Aorta (tissue), 5 donors: ENCODE measurements at regions not wholly inside any gene's neighbourhood (a gene's known extent, or its start where the extent isn't known, plus 50 kb on each side); places are given as distances from the start of the nearest gene placed in this dataset.
"Not testable (repeated sequence)": the region's sequence is repeated elsewhere in the genome, so short reads cannot be mapped to it uniquely, and the experiment has no call there.

Experiments used
- ATAC-seq: fragments of 200-7000 bp; cut with Tn5 transposase; one replicate; pipeline ENCODE4 v1.9.1; 2022; ENCODE audit warnings: moderate library complexity; ENCODE audit not compliant: low FRiP score
- DNase-seq, 2 donors: peaks; one replicate each; pipeline ENCODE4 v3.0.0-alpha.2; 2020
- H3K27ac ChIP-seq, 2 donors: one replicate each; pipeline ENCODE4 v1.5.1; 2013; ENCODE audit warnings: low read length in 2 of 2, mild to moderate bottlenecking in 2 of 2, moderate library complexity in 2 of 2, control low read depth in 1 of 2, inconsistent platforms in 1 of 2, low read depth in 1 of 2
- H3K27me3 ChIP-seq, 2 donors: one replicate each; pipeline ENCODE4 v1.6.1; 2013; ENCODE audit warnings: control low read depth in 1 of 2, low read length in 1 of 2, mild to moderate bottlenecking in 1 of 2, moderate library complexity in 1 of 2; ENCODE audit not compliant: insufficient read depth in 2 of 2, control insufficient read depth in 1 of 2
- H3K36me3 ChIP-seq, 2 donors: one replicate each; pipeline ENCODE4 v1.6.1; 2013; ENCODE audit warnings: control low read depth in 1 of 2, low read length in 1 of 2, mild to moderate bottlenecking in 1 of 2; ENCODE audit not compliant: insufficient read depth in 2 of 2, control insufficient read depth in 1 of 2
- H3K4me1 ChIP-seq, 2 donors: one replicate each; pipeline ENCODE4 v1.6.1; 2013; ENCODE audit warnings: low read length in 2 of 2, control low read depth in 1 of 2, mild to moderate bottlenecking in 1 of 2, moderate library complexity in 1 of 2; ENCODE audit not compliant: insufficient read depth in 2 of 2, control insufficient read depth in 1 of 2
- H3K4me3 ChIP-seq, 2 donors: one replicate each; pipeline ENCODE4 v1.5.1; 2013; ENCODE audit warnings: low read length in 2 of 2, control low read depth in 1 of 2, mild to moderate bottlenecking in 1 of 2
- H3K9me3 ChIP-seq: one replicate; pipeline ENCODE4 v1.6.1; 2013; ENCODE audit warnings: mild to moderate bottlenecking, low read length; ENCODE audit not compliant: control insufficient read depth
- WGBS, 2 donors: extraction: QIAGEN DNeasy Blood & Tissue Kit; methylation state at CpG; one replicate each; pipeline ENCODE4 v1.1.7; 2013; 5-methylcytosine and 5-hydroxymethylcytosine counted together
- intact Hi-C, 2 donors: fragments of 100-400 bp; cut with DNase I; formaldehyde crosslinking; loops; one replicate each; pipeline versions ENCODE4 v1.14.2 to v1.15.0; 2022
- donor health status: healthy with polysubstance abuse.
- donor health status: Bipolar disorder and iron deficiency.
- donor health status: DM: no; HTN: no; CAD: no.
- donor health status: DM: no; HTN: no; CAD: no.
- donor health status: DM: yes; HTN: yes; CAD: no.

GRCh38 chr16:88144028-88144511, 192.8 kb downstream of the BANP start:
- DNase-seq (peak; percentile 27 to 61), ATAC-seq (no peak)
- Histone ChIP-seq H3K4me3 (no peak overlapping the region), H3K27ac (no peak overlapping the region), H3K36me3 (no peaks in the 10 kb centered on the region), H3K4me1 (no peaks in the 10 kb centered on the region), H3K27me3 (no peaks in the 10 kb centered on the region), H3K9me3 (no peaks in the 10 kb centered on the region)
- intact Hi-C loops = no loop called here
- WGBS, 2 donors = 47 to 54% methylated on average over 21 of the region's 21 CpGs

- H3K36me3 ChIP-seq, H3K27ac ChIP-seq, H3K27me3 ChIP-seq, intact Hi-C loops, H3K9me3 ChIP-seq, H3K4me1 ChIP-seq, H3K4me3 ChIP-seq, ATAC-seq: not testable (repeated sequence)
- WGBS, 2 donors = 83 to 88% methylated on average over 12 to 13 of the region's 13 CpGs
- peak; percentile 26 to 67 for DNase-seq
Measured at GRCh38 chr16:88145376-88145775, 194.1 kb downstream of the BANP start.

- ATAC-seq, H3K27ac ChIP-seq: not testable (repeated sequence)
Measured at GRCh38 chr16:88145824-88146405, 194.7 kb downstream of the BANP start.

GRCh38 chr16:88148078-88148477, 196.8 kb downstream of the BANP start:
- ATAC-seq, H3K27ac ChIP-seq, H3K27me3 ChIP-seq, H3K4me1 ChIP-seq, H3K4me3 ChIP-seq, H3K9me3 ChIP-seq, intact Hi-C loops, H3K36me3 ChIP-seq: not testable (repeated sequence)
- DNase-seq = peak; percentile 33 to 69
- WGBS, 2 donors = 82 to 92% methylated on average over 16 of the region's 16 CpGs

More at GRCh38 chr16:88145824-88146405, 194.7 kb downstream of the BANP start:
- H3K4me3 ChIP-seq, H3K27me3 ChIP-seq, intact Hi-C loops, H3K4me1 ChIP-seq, H3K9me3 ChIP-seq, H3K36me3 ChIP-seq: not testable (repeated sequence)
- DNase-seq = peak; percentile 40 to 62
- 80 to 82% methylated on average over 20 to 21 of the region's 21 CpGs for WGBS, 2 donors

GRCh38 chr16:88148682-88149081, 197.4 kb downstream of the BANP start:
- peak; percentile 34 to 73 for DNase-seq
- H3K27ac ChIP-seq, H3K4me3 ChIP-seq, intact Hi-C loops, H3K4me1 ChIP-seq, H3K9me3 ChIP-seq, H3K27me3 ChIP-seq, ATAC-seq, H3K36me3 ChIP-seq: not testable (repeated sequence)
- WGBS, 2 donors = 90% methylated on average over 11 of the region's 11 CpGs

GRCh38 chr16:88149158-88149603, 197.9 kb downstream of the BANP start:
- H3K27ac ChIP-seq, H3K9me3 ChIP-seq, H3K4me1 ChIP-seq, H3K36me3 ChIP-seq, ATAC-seq, intact Hi-C loops, H3K27me3 ChIP-seq, H3K4me3 ChIP-seq: not testable (repeated sequence)
- DNase-seq = peak in 1 of 2 donors; percentile 62
- 92 to 93% methylated on average over 12 to 14 of the region's 14 CpGs for WGBS, 2 donors

GRCh38 chr16:88149663-88150062, 198.4 kb downstream of the BANP start:
- H3K36me3 ChIP-seq, intact Hi-C loops, H3K4me1 ChIP-seq, ATAC-seq, H3K27ac ChIP-seq, H3K4me3 ChIP-seq, H3K9me3 ChIP-seq, H3K27me3 ChIP-seq: not testable (repeated sequence)
- DNase-seq = peak; percentile 6 to 50
- WGBS, 2 donors = 90 to 100% methylated on average over 3 of the region's 3 CpGs

GRCh38 chr16:88150456-88151128, 199.4 kb downstream of the BANP start:
- H3K9me3 ChIP-seq, intact Hi-C loops, ATAC-seq, H3K27ac ChIP-seq, H3K36me3 ChIP-seq, H3K27me3 ChIP-seq, H3K4me1 ChIP-seq, H3K4me3 ChIP-seq: not testable (repeated sequence)
- DNase-seq = peak in 1 of 2 donors; percentile 49
- 77 to 83% methylated on average over 25 to 27 of the region's 27 CpGs for WGBS, 2 donors

- H3K36me3 ChIP-seq, H3K27ac ChIP-seq, H3K4me3 ChIP-seq, H3K4me1 ChIP-seq, H3K9me3 ChIP-seq, intact Hi-C loops, H3K27me3 ChIP-seq: not testable (repeated sequence)
- WGBS, 2 donors = 82 to 85% methylated on average over 25 of the region's 25 CpGs
- DNase-seq (peak; percentile 50 to 76), ATAC-seq (peak; percentile 21)
Measured at GRCh38 chr16:88151129-88151499, 199.9 kb downstream of the BANP start.
